NCI-H1930 (cell line): ENCODE measurements at regions not wholly inside any gene's neighbourhood (a gene's known extent, or its start where the extent isn't known, plus 50 kb on each side); places are given as distances from the start of the nearest gene placed in this dataset.
"Not testable (repeated sequence)": the region's sequence is repeated elsewhere in the genome, so short reads cannot be mapped to it uniquely, and the experiment has no call there.

Experiments
- DNase-seq, 2 experiments: peaks; one replicate each; lab custom pipeline; 2025; lab: John Stamatoyannopoulos, UW

DNA sequence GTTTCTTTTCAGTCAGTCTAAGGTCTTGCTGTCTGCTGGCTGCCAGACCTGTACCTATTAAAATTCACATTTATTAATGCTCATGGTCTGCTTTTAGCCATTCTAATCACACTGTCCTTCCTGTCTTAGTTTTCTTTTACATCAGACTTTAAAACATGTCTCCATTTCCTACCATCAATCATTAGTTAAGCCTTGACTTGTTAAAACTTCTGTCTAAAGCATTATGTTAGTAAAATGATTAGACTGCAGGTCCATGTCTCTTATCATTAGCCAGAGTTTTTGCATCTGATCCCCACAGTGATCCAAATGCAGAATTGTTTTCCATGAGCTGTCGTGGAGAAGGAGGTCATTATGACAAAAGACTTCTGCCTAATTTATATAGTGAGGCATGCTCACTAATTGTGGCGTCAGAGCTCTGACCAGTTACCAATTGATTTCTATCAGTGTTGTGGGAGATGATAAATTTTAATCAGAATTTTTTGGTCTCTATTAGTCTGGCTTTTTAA, 226.5 kb downstream of the DKK1 start:
- DNase-seq = no peak

- no peak for DNase-seq
Measured at GRCh38 chr10:52541006-52541473, 227.0 kb downstream of the DKK1 start.

GRCh38 chr10:52542906-52543305, 228.8 kb downstream of the DKK1 start:
- no peak for DNase-seq

GRCh38 chr10:52551046-52551445, 221.5 kb downstream of the MBL2 start:
- DNase-seq = no peak

GRCh38 chr10:52558090-52558489, 214.5 kb downstream of the MBL2 start:
- no peak for DNase-seq

DNA sequence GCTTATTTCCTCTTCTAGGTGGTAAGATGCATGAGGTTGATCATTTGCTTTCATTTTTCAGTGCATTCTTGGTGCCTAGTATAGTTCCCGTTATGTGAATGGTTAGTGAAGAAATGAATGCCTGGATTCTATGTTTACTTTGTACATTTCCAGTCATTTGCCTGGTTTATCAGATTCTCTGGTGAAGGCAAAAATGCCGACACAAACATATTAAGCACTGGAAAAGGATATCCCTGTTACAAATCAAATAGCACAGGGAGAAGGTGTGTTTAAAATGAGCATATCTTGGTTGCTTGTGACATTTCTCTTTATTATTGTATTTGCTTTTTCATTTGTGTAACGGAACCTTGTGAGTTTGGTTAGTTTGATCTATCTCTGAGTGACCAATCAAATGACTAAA, 211.3 kb downstream of the MBL2 start:
- no peak for DNase-seq

DNA sequence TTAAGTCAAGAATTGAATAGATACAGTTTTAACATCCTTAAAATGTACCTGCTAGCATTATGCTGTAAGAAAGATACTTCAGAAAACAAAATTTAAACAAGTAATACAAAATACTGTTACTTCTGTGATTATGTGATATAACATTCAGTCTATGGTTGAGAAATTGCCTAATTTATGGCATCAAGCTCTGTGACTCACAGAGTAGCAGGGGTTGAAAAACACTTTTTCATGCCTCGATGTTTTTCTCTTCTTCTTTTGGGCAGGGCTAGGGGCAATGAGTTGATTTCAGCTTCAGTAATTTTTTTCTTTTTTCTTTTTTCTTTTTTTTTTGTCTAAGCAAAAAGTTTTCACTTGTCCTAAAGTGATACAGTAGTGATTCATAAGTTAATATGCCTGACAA, 209.2 kb downstream of the MBL2 start:
- DNase-seq = no peak

DNA sequence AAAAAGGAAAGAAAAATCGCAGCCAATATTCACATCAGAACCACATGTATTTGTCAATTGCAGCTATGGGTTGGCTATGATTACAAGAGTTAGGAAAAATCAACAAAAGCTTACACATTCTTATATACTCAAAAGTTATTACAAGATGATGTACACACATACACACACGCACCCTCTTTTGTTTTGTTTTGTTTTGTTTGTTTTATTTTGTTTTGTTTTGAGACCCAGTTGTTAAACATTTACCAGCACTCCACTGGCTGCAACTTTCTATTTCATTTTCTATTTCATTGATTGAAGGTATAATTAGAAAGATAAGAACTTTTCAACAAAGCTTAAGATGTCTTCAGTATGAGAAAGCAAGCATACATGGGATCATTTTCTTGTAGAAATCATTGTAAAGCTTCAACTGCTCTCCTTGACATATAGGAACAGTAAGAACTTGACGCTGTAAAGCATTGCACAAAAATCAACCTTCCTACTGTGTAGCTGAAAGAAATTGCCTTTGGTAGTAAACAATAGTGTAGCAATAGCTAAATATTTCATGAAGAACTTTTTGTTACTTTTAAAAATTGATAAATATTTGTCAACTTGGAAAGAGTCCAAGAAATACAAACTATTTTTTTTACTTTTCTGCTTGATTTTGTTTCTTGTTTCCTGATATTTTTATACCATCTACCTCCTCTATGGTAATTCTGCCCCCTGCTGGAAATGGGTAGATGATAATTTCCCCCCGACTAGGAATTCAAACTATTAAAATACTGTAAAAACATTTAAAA, 205.9 kb downstream of the MBL2 start:
- DNase-seq = no peak

DNA sequence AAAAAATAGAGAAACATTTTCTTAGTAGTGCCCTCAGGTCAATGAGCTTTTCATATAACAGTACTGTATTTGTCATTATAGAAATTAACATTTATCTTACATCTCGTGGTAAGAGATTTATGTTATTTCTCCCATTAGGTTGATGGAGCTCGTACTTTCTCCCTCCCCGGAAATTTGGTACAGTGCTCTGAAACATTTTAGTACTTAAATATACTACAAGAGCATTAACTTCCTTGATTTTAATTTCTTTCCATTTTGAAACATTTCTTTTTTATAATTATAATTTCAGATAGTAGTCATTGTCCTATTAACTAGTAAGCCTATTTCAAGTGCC, 205.4 kb downstream of the MBL2 start:
- DNase-seq = no peak

DNA sequence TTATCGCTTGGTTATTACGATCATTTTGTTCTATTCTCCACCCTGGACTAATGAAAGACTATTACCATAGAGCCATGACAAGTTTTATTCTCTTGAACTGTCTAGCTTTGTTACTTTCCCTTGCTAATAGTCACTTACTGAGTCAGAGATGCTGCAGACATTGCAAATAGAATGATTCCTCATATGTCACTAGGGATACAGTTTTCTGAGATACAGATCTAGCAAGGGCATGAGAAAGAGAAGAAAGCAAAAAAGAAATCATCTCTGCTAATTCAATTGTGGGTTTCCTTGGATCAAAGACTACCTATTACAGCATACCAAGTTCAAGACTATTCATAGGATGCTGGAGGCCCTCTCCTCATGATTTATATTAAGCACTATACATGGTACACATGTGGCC, 204.3 kb downstream of the MBL2 start:
- DNase-seq = no peak

- DNase-seq = no peak
Measured at GRCh38 chr10:52570490-52570889, 202.1 kb downstream of the MBL2 start.

DNA sequence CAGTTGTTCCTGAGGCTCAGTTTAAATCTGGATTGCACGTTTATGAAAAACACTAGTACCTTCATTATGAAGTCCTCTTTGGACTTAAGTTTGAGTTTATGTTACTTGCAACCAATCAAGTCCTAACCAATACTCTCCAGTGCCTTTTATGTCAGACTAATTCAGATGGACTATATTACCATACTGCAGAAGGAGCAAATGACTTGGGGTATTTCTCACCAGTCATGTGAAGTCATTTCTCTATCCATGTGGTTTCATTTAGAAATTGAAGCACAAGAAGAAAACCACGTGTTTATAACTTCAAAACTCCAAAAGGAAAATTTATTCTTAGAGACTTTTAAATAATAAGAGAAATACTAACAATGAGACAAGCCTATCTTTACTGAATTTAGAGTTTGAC, 201.6 kb downstream of the MBL2 start:
- no peak for DNase-seq

DNA sequence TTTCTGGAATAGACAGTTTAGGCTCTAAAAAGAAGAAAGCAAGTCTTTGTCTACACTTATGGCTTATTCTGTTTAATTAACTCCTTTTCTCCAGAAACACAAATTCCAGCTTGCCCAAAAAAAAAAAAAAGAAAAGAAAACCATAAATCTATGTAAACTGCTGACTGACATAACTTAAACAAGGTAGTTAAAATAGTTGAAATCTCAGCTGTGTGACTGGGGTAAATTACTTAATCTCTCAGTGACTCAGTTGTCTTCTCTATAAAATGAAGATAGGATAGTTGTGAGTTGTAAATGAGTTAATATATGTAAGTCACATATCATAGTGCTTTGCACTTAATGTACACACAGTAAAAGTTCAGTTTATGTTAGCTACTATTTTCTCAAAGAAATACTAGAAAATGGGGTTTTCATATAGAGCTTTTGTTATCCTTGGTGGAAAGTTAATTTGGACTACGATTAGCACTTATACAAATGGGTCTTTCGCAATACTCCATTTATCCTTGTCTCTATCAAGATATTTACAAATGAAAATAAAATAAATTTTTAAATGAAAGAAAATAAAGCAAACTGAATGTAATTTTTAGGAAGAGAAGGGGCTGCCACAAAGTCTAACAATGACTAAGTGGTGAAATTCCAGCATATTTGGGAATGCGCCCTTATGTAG, 200.9 kb downstream of the MBL2 start:
- DNase-seq = no peak

DNA sequence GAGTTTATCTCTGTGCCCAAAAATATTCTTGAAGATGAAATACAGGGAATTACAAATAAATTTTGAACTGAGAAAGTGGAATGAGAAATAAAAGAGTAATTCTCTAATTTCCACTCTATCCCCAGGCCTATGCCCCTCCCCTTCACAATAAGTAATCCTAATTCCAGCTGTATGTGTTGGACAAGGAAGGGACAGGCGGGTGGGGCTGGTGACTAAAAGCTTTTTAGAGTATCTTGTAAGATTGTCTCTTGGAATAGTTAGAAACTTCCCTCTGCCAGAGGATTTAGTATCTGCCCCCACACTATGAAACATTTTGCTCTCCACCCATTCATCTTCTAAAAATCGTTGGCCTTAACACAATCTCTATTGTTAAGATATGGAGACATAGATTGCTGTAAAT, 199.2 kb downstream of the MBL2 start:
- no peak for DNase-seq

DNA sequence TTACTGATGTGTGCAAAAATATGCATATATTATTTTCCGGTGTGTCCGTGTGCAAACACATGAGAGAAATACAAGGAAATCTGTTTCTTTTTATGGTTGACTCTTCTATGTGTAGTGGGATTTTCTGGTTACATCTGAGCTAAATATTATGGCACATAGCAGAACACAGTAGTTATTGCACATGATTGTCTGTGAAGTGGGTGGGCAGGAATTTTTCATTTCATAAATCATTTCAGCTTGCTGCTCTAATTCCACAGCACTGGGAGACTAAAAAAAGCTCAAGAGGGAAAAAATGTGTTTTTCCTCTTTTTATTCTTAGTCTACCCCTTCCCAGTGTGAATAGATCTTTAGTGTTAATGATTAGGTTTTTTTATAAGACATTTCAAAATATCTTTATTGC, 197.9 kb downstream of the MBL2 start:
- DNase-seq = no peak

DNA sequence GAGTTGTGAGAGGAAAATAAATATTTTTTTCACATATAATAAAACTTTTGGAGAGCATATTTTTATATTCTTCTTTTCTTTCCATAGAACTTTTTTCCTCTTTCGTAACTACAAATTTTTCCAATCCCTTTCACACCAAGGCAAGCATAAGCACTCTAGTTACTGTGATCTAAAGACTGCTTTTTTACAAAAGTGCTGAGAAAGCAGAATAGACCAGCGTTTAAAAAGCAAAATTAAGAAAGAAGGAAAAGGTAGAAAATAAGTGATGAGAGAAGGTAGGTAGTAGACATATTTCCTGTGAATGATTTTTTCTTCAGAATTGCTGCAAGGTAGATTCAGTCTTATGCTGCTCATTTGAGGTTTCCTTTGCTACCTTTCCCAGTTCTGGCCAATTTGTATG, 195.5 kb downstream of the MBL2 start:
- DNase-seq = no peak

DNA sequence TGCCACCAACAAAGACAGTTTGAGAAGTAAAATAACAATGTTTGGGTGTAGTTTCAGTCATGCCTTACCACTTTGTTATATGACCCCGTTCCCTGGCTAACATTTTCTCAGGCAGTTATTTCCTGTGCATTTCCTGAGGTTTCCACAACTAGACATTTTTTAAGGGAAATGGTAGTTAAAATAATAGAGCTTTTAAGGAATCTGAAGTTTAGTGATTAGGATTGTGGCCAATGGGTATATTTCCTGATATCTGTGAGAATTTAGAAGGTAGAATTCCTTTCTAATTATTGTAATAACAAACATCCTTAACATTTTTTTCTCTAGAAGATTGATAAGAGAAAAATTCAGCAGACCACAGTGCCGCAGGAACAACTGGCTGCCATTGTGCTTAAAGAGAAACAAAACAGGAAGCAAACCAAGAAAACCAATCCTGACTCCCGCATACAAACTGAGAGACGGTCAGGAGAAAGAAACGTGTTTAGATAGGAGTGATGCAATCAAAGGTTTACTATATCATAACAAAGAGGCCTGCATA, 193.6 kb downstream of the MBL2 start:
- DNase-seq = no peak

DNA sequence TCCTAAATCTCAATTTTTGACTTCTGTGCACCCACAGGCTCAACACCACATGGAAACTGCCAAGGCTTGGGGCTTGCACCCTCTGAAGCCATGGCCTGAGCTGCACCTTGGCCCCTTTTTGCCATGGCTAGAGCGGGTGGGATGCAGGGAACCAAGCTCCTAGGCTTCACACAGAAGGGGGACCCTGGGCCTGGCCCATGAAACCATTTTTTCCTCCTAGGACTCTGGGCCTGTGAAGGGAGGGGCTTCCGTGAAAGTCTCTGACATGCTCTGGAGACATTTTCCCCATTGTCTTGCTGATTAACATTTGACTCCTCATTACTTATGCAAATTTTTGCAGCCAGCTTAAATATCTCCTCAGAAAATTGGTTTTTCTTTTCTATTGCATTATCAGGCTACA, 190.9 kb downstream of the MBL2 start:
- DNase-seq = not testable (repeated sequence)

GRCh38 chr10:52583336-52583735, 189.2 kb downstream of the MBL2 start:
- no peak for DNase-seq

GRCh38 chr10:52586710-52587109, 185.9 kb downstream of the MBL2 start:
- DNase-seq = no peak

- no peak for DNase-seq
Measured at GRCh38 chr10:52597189-52597863, 175.3 kb downstream of the MBL2 start.

DNA sequence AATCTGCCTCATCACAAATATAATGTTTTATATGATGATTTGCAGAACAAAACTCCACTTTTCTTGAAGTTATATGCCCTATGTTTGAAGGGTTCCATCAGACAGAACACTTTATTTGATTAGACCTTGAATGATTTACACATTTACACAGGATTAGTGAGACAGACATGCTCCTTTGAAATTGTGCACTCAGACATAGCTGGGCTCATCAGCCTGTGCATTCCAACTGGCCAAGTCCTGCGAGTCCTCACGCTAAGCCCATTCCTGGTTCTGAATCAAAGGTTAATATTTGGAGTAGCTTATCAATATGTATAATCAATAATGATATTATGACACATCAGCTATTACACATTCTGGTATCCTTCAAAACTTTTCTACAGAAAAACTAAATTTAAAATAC, 173.6 kb downstream of the MBL2 start:
- DNase-seq = no peak
